Transverse colon (tissue), 4 donors: ENCODE measurements at regions not wholly inside any gene's neighbourhood (a gene's known extent, or its start where the extent isn't known, plus 50 kb on each side); places are given as distances from the start of the nearest gene placed in this dataset.

Experiments used
- DNase-seq: peaks from one replicate; pipeline ENCODE4 v3.0.0-alpha.2; 2019
- H3K27ac ChIP-seq, 4 donors: fragments of 200-600 bp; sonication (generic); 2 replicates each; pipeline ENCODE4 v1.5.1; 2016 to 2018; ENCODE audit warnings: inconsistent platforms in 4 of 4
- H3K27me3 ChIP-seq: fragments of 200-600 bp; sonication (generic); 2 replicates; pipeline ENCODE4 v1.5.1; 2017; ENCODE audit warnings: inconsistent platforms
- H3K36me3 ChIP-seq, 4 donors: fragments of 200-600 bp; sonication (generic); 2 replicates each; pipeline ENCODE4 v1.5.1; 2017 to 2019; ENCODE audit warnings: inconsistent platforms in 4 of 4
- H3K4me1 ChIP-seq, 4 donors: fragments of 200-600 bp; sonication (generic); 2 replicates each; pipeline ENCODE4 v1.5.1; 2017 to 2020; ENCODE audit warnings: inconsistent platforms in 4 of 4
- H3K4me3 ChIP-seq, 4 donors: fragments of 200-600 bp; sonication (generic); 1 replicate in 1 of 4; 2 replicates in 3 of 4; pipeline versions ENCODE4 v1.5.1 to v1.6.1; 2017 to 2019; ENCODE audit warnings: inconsistent platforms in 4 of 4
- H3K9me3 ChIP-seq, 2 donors: fragments of 200-600 bp; sonication (generic); 2 replicates each; pipeline ENCODE4 v1.5.1; 2017 to 2019; ENCODE audit warnings: inconsistent platforms in 2 of 2
- EP300 ChIP-seq: sonication (generic); formaldehyde crosslinking; IDR thresholded peaks from one replicate; pipeline ENCODE4 v1.6.1; 2017; ENCODE audit warnings: antibody characterized with exemption, low read depth
- POLR2A ChIP-seq: fragments of 450-650 bp; IDR thresholded peaks from one replicate; pipeline ENCODE4 v1.6.1; 2016; ENCODE audit warnings: antibody characterized with exemption, mild to moderate bottlenecking, moderate library complexity
- POLR2AphosphoS5 ChIP-seq, 3 donors: sonication (generic); formaldehyde crosslinking; IDR thresholded peaks; one replicate each; pipeline ENCODE4 v1.6.1; 2016; ENCODE audit warnings: antibody characterized with exemption in 3 of 3
- WGBS, 2 donors: methylation state at CpG; one replicate each; pipeline ENCODE4 v1.1.5; 2018; ENCODE audit warnings: low coverage in 1 of 2; 5-methylcytosine and 5-hydroxymethylcytosine counted together
- in situ Hi-C, 4 donors: fragments of 200-750 bp; cut with MboI; loops; one replicate each; pipeline versions ENCODE4 v1.15.0 to v1.15.1; 2017; ENCODE audit warnings: low sequenced_read_pairs in 3 of 4, low pct_ligation_motif_present in 1 of 4, low pct_unique_long_range_greater_than_20kb in 1 of 4
- intact Hi-C: fragments of 100-400 bp; cut with DNase I; formaldehyde crosslinking; loops from one replicate; pipeline ENCODE4 v1.15.1; 2023; ENCODE audit warnings: low total_unique reads
- TF ChIP-seq, protein P1 (sequence below), 5 experiments: fragments of 200-600 bp in 3 of 5; fragments of 450-650 bp in 2 of 5; sonication (generic) in 3 of 5; IDR thresholded peaks; 1 replicate in 2 of 5; 2 replicates in 3 of 5; pipeline ENCODE4 v1.5.1; 2016 to 2017; ENCODE audit warnings: antibody characterized with exemption in 5 of 5, inconsistent platforms in 3 of 5, mild to moderate bottlenecking in 2 of 5, moderate library complexity in 1 of 5

DNA sequence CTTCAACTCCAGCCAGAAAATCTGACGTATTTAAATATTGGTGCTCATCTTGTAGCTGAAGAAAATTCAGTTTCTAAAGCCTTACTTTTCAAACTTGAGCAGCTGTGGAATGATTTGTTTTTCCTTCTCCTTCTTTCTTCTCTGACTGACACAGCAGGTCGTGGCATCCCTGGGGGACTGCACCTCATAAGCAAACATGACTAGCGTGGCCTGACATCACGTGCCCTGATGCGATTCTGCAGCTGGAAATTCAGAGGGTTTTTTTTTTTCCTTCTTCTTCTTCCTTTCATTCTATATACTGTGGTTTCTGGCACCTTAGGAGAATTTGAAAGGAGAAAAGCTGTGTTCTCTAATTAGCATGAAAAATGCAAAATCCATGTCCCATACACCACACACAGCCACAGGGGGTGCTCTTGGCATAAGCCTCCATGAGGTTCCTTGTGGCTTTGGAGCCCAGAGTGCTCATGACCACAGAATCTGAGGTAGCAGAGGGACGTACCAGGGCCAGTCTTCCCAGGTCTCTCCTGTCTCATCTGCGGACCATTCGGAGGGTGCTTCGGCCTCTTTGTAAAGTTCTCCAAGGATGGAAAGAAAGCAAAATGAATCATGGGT lies 258.5 kb upstream of the CDH4 start:
- Histone ChIP-seq H3K9me3 (no peaks in the 10 kb centered on the region), H3K4me3 (no peak overlapping the region), H3K4me1 (no peaks in the 10 kb centered on the region), H3K27me3 (no peaks in the 10 kb centered on the region), H3K36me3 (no peaks in the 10 kb centered on the region), H3K27ac (no peak overlapping the region)
- WGBS, 2 donors, result 49 to 58% methylated on average over 5 to 9 of the region's 9 CpGs
- DNase-seq, result no peak
- TF ChIP-seq, protein P1, sequence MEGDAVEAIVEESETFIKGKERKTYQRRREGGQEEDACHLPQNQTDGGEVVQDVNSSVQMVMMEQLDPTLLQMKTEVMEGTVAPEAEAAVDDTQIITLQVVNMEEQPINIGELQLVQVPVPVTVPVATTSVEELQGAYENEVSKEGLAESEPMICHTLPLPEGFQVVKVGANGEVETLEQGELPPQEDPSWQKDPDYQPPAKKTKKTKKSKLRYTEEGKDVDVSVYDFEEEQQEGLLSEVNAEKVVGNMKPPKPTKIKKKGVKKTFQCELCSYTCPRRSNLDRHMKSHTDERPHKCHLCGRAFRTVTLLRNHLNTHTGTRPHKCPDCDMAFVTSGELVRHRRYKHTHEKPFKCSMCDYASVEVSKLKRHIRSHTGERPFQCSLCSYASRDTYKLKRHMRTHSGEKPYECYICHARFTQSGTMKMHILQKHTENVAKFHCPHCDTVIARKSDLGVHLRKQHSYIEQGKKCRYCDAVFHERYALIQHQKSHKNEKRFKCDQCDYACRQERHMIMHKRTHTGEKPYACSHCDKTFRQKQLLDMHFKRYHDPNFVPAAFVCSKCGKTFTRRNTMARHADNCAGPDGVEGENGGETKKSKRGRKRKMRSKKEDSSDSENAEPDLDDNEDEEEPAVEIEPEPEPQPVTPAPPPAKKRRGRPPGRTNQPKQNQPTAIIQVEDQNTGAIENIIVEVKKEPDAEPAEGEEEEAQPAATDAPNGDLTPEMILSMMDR (IDR thresholded peaks at IDR 0.05), result no peak
- in situ Hi-C loops, result no loop called here
- intact Hi-C loops, result no loop called here

DNA sequence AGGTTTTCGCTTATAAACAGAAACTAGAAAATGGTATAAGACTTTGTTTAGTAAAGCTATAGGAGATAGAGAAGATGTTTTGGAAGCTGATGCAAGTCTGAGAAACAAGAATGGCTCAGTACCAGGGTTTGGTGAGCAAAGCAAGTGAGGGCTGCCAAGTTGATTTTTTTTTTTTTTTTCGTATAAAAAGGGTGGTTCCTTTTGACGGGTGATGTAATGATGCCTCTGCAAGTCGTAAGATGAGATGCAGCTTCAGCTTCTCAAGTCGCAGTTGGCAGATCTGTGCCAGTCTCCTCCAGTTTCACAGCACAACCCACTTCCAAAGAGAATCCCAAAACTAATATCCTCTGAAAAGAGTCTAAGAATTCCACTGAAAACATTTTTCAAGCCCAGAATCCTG lies 252.8 kb upstream of the CDH4 start:
- H3K36me3 ChIP-seq, result no peaks in the 10 kb centered on the region
- intact Hi-C loops, result no loop called here
- no peaks in the 10 kb centered on the region for H3K27me3 ChIP-seq
- no peak overlapping the region for H3K4me3 ChIP-seq
- in situ Hi-C loops, result no loop called here
- no peaks in the 10 kb centered on the region for H3K9me3 ChIP-seq
- no peak for DNase-seq
- H3K27ac ChIP-seq, result no peak overlapping the region
- TF ChIP-seq POLR2AphosphoS5 (IDR thresholded peaks at IDR 0.05) (no peak), POLR2A (no peak), EP300 (no peak)
- TF ChIP-seq, protein P1 (IDR thresholded peaks at IDR 0.05), result no peak
- no peaks in the 10 kb centered on the region for H3K4me1 ChIP-seq
- WGBS, 2 donors, result 56 to 68% methylated on average over 4 to 5 of the region's 5 CpGs

DNA sequence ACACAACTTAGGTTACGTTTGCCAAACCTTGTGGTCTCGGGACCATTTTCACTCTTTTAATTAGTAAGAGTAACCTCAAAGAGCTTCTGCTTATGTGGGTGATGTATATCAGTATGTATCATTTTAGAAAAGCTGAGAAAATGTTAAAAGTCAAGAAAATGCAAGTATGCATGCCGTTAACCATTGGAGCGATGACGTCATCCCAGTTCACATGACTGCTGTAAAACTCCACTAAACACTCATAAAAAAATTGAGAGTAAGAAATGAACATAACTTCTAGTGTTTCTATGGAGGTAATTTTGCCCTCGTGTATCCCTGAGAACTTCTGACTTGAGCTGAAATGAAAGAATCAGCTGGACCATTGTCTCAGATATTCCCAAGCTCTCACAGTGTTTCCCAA lies 250.0 kb upstream of the CDH4 start:
- no peak overlapping the region for H3K4me3 ChIP-seq
- no peaks in the 10 kb centered on the region for H3K36me3 ChIP-seq
- in situ Hi-C loops, result no loop called here
- no peak for TF ChIP-seq POLR2AphosphoS5 (IDR thresholded peaks at IDR 0.05)
- TF ChIP-seq, protein P1 (IDR thresholded peaks at IDR 0.05), result no peak
- no peak for TF ChIP-seq POLR2A
- no peak for TF ChIP-seq EP300
- intact Hi-C loops, result no loop called here
- WGBS, 2 donors, result 61 to 78% methylated on average over 5 to 6 of the region's 6 CpGs
- no peaks in the 10 kb centered on the region for H3K9me3 ChIP-seq
- no peaks in the 10 kb centered on the region for H3K27me3 ChIP-seq
- no peak for DNase-seq
- no peak overlapping the region for H3K27ac ChIP-seq
- no peaks in the 10 kb centered on the region for H3K4me1 ChIP-seq

DNA sequence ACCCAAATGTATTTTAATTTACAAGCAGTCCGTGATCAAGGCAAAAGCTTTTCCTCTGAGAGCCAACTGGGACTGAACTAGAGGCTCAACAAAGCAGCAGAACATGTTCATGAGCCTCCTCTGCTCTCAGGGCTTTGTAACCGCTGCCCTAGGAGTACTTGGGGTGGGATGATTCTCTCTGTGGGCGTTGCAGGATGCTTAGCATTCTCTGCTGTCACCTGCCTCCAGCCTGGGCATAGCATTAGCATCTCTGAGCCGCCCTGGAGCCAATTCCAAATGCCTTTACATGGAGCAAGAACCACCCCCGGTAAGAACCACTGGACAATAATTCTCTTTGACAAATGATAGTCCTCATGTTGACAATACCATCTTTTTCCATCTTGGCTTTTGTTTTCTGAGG lies 237.6 kb upstream of the CDH4 start:
- no peaks in the 10 kb centered on the region for H3K4me1 ChIP-seq
- intact Hi-C loops, result no loop called here
- in situ Hi-C loops, result no loop called here
- H3K27ac ChIP-seq, result no peak overlapping the region
- H3K36me3 ChIP-seq, result no peaks in the 10 kb centered on the region
- H3K27me3 ChIP-seq, result no peaks in the 10 kb centered on the region
- TF ChIP-seq POLR2AphosphoS5 (IDR thresholded peaks at IDR 0.05) (no peak), POLR2A (no peak), EP300 (no peak)
- TF ChIP-seq, protein P1 (IDR thresholded peaks at IDR 0.05), result no peak
- H3K4me3 ChIP-seq, result no peak overlapping the region
- WGBS, 2 donors, result 49 to 50% methylated on average over 2 to 5 of the region's 5 CpGs
- DNase-seq, result no peak
- no peaks in the 10 kb centered on the region for H3K9me3 ChIP-seq
